GM06990 (cell line): ENCODE measurements at regions not wholly inside any gene's neighbourhood (a gene's known extent, or its start where the extent isn't known, plus 50 kb on each side); places are given as distances from the start of the nearest gene placed in this dataset.
"Not testable (repeated sequence)": the region's sequence is repeated elsewhere in the genome, so short reads cannot be mapped to it uniquely, and the experiment has no call there.

Experiments used
- DNase-seq: peaks from one replicate; pipeline ENCODE4 v3.0.0-alpha.2; 2011; ENCODE audit not compliant: insufficient read length; ENCODE audit errors: extremely low read depth
- H3K27me3 ChIP-seq: replicated peaks from 2 replicates; pipeline ENCODE4 v1.6.0; 2011; ENCODE audit warnings: low read length; ENCODE audit not compliant: control insufficient read depth, insufficient read depth
- H3K36me3 ChIP-seq: 2 replicates; pipeline ENCODE4 v1.5.1; 2011; ENCODE audit warnings: low read length; ENCODE audit not compliant: control insufficient read depth, insufficient read depth
- H3K4me3 ChIP-seq: replicated peaks from 2 replicates; pipeline ENCODE4 v1.5.1; 2011; ENCODE audit warnings: low read depth, mild to moderate bottlenecking, control low read depth, low read length
- TF ChIP-seq, protein P1 (sequence below): IDR thresholded peaks from 2 replicates; pipeline ENCODE4 v1.5.1; 2011; ENCODE audit warnings: low read length, control low read depth, mild to moderate bottlenecking, inconsistent platforms; ENCODE audit not compliant: insufficient read depth, poor library complexity, severe bottlenecking

DNA sequence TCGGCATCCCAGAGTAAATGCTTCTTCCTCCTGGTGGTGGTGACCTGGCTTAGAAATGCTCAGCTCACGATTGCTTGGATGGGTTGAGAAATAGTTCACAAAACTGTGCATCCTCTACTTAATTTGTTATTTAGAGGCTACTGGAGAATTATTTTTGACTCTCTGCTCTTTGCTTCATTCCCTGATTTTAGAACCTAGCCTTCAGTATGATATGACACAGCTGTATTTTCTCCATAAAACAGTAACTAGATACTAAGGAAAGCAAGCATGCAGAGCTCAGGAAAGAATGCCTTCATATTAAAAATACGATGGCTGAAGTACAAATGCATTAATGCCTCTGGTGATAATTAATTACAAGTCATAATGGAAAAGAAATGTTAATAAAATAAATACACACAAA, 602.0 kb upstream of the COBL start:
- no peaks in the 10 kb centered on the region for H3K27me3 ChIP-seq
- TF ChIP-seq, protein P1, sequence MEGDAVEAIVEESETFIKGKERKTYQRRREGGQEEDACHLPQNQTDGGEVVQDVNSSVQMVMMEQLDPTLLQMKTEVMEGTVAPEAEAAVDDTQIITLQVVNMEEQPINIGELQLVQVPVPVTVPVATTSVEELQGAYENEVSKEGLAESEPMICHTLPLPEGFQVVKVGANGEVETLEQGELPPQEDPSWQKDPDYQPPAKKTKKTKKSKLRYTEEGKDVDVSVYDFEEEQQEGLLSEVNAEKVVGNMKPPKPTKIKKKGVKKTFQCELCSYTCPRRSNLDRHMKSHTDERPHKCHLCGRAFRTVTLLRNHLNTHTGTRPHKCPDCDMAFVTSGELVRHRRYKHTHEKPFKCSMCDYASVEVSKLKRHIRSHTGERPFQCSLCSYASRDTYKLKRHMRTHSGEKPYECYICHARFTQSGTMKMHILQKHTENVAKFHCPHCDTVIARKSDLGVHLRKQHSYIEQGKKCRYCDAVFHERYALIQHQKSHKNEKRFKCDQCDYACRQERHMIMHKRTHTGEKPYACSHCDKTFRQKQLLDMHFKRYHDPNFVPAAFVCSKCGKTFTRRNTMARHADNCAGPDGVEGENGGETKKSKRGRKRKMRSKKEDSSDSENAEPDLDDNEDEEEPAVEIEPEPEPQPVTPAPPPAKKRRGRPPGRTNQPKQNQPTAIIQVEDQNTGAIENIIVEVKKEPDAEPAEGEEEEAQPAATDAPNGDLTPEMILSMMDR, result no peak
- H3K4me3 ChIP-seq, result no peak overlapping the region
- no peak for DNase-seq
- H3K36me3 ChIP-seq, result no peaks in the 10 kb centered on the region

DNA sequence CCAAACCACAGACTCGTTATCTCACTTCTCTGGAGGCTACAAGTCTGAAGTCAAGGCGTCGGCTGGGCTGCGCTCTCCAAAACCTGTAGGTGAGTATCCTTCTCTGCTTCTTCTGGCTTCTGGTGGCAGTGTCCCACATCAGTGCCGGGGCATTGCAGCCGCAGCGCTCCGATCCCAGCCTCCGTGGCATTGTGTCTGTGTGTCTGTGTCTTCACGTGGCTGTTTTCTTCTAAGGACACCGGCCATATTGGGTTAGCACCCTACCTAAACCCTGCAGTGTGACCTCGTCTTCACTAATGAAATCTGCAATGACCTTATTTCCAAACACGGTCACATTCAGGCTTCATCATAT, 584.9 kb upstream of the COBL start:
- TF ChIP-seq, protein P1, result no peak
- H3K4me3 ChIP-seq, result no peak overlapping the region
- H3K27me3 ChIP-seq, result no peaks in the 10 kb centered on the region
- no peak for DNase-seq
- no peaks in the 10 kb centered on the region for H3K36me3 ChIP-seq

DNA sequence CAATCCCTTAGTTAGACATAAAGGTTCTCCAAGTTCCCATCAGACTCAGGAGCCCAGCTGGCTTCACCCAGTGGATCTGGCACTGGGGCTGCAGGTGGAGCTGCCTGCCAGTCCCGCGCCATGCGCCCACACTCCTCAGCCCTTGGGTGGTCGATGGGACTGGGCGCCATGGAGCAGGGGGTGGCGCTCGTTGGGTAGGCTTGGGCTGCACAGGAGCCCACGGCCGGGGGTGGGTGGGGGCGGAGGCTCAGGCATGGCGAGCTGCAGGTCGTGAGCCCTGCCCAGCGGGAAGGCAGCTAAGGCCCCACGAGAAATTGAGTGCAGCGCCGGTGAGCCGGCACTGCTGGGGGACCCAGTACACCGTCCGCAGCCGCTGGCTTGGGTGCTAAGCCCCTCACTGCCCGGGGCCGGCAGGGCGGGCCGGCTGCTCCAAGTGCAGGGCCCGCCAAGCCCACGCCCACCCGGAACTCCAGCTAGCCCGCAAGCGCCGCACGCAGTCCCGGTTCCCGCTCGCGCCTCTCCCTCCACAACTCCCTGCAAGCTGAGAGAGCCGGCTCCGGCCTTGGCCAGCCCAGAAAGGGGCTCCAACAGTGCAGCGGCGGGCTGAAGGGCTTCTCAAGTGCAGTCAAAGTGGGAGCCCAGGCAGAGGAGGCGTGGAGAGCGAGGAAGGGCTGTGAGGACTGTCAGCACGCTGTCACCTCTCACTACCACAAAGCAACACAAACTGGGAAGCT, 584.3 kb upstream of the COBL start:
- DNase-seq, H3K27me3 ChIP-seq, H3K36me3 ChIP-seq, H3K4me3 ChIP-seq: not testable (repeated sequence)

DNA sequence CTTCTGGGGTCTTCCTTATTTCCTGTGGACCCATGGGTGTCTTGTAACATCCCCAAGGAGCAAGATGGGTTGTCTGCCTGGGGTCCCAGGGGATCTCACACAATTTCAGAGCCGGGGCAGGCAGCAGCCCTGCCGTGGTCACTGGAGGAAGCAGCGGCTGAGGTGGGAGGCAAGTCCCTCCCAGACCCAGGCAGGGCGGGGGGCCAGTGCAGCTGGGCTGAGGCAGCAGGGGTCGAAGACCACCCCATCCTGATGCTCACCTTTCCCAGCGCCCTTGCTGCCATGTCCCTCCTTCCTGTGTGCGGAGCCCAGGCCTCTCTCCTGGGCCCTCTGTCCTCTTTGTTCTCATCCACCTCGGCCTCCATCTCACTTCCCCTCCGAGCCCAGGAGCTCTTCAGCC, 583.0 kb upstream of the COBL start:
- Histone ChIP-seq H3K27me3 (no peaks in the 10 kb centered on the region), H3K4me3 (no peak overlapping the region), H3K36me3 (no peaks in the 10 kb centered on the region)
- TF ChIP-seq, protein P1, result no peak
- DNase-seq, result no peak

DNA sequence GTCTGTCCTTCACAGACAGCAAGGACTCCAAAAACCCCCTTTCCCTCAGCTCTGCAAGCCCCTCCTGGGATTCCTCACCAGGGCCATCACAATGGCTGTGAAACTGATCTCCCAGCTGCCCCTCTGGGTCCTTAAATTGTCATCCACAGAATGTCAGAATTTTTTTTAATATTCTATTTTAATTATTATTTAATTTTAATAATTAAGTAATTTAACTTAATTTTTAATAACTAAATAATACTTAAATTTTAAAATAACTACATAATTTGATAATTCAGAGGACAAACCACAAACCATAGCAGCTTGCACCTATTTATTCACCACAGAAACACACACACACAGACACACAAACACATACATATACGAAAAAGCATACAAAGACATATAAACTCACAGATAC, 565.8 kb upstream of the COBL start:
- Histone ChIP-seq H3K27me3 (no peaks in the 10 kb centered on the region), H3K4me3 (no peak overlapping the region), H3K36me3 (no peaks in the 10 kb centered on the region)
- TF ChIP-seq, protein P1, result no peak
- no peak for DNase-seq

DNA sequence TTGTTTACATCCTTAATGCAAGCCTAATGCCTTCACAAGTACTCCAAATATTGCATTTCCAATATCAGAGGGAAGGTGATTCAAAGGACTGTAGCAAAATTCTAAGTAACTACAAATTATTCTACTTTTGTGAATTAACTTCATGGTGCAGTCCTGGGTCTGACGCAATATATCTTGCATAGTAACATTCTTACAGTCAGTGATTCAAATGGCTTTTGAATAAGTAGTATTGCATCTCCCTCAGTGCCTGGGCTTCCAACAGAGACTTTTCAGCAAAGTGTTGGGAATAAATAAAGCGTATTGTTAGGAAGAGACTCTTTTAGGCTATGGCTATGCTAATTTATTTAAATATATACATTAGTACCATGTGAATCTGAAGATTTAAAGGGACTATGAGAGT, 564.7 kb upstream of the COBL start:
- no peak for DNase-seq
- Histone ChIP-seq H3K36me3 (no peaks in the 10 kb centered on the region), H3K4me3 (no peak overlapping the region), H3K27me3 (no peaks in the 10 kb centered on the region)
- TF ChIP-seq, protein P1, result no peak
